NCI-H2196 (cell line): ENCODE measurements at regions not wholly inside any gene's neighbourhood (a gene's known extent, or its start where the extent isn't known, plus 50 kb on each side); places are given as distances from the start of the nearest gene placed in this dataset.
A peak's percentile ranks its signal among the peaks of the same experiment; 100 is the strongest.
"Not testable (repeated sequence)": the region's sequence is repeated elsewhere in the genome, so short reads cannot be mapped to it uniquely, and the experiment has no call there.

ENCODE experiments used
- DNase-seq: peaks from one replicate; lab custom pipeline; 2025; ENCODE audit not compliant: unreplicated experiment; lab: John Stamatoyannopoulos, UW

GRCh38 chr15:69552057-69552815 lies 99.6 kb downstream of the RPLP1 start:
- no peak for DNase-seq

- no peak for DNase-seq
Measured at GRCh38 chr15:69553686-69554085, 101.1 kb downstream of the RPLP1 start.

- DNase-seq: peak; percentile 66
Measured at GRCh38 chr15:69554279-69554961, 101.8 kb downstream of the RPLP1 start.

- no peak for DNase-seq
Measured at GRCh38 chr15:69555080-69555479, 102.5 kb downstream of the RPLP1 start.

- no peak for DNase-seq
Measured at GRCh38 chr15:69556344-69556743, 103.7 kb downstream of the RPLP1 start.

- peak; percentile 12 for DNase-seq
Measured at GRCh38 chr15:69557020-69557706, 104.5 kb downstream of the RPLP1 start.

GRCh38 chr15:69557707-69558409 lies 105.2 kb downstream of the RPLP1 start:
- DNase-seq: no peak

- DNase-seq: no peak
Measured at GRCh38 chr15:69559440-69560190, 107.0 kb downstream of the RPLP1 start.

GRCh38 chr15:69561071-69561784 lies 108.6 kb downstream of the RPLP1 start:
- DNase-seq: peak; percentile 68

- no peak for DNase-seq
Measured at GRCh38 chr15:69562116-69562515, 109.5 kb downstream of the RPLP1 start.

GRCh38 chr15:69562564-69562963 lies 109.9 kb downstream of the RPLP1 start:
- peak; percentile 20 for DNase-seq

- no peak for DNase-seq
Measured at GRCh38 chr15:69565066-69565655, 112.5 kb downstream of the RPLP1 start.

- not testable (repeated sequence) for DNase-seq
Measured at GRCh38 chr15:69567238-69567760, 114.7 kb downstream of the RPLP1 start.

- no peak for DNase-seq
Measured at GRCh38 chr15:69568173-69569009, 115.8 kb downstream of the RPLP1 start.

- DNase-seq: no peak
Measured at GRCh38 chr15:69570454-69570853, 117.8 kb downstream of the RPLP1 start.

GRCh38 chr15:69570997-69571396 lies 118.4 kb downstream of the RPLP1 start:
- DNase-seq: no peak

- DNase-seq: not testable (repeated sequence)
Measured at GRCh38 chr15:69573278-69573677, 120.7 kb downstream of the RPLP1 start.

GRCh38 chr15:69573815-69574475 lies 121.3 kb downstream of the RPLP1 start:
- no peak for DNase-seq
